Endothelial cell of umbilical vein (primary cell): ENCODE measurements at regions not wholly inside any gene's neighbourhood (a gene's known extent, or its start where the extent isn't known, plus 50 kb on each side); places are given as distances from the start of the nearest gene placed in this dataset.

Experiments
- EZH2 ChIP-seq: IDR thresholded peaks from 2 replicates; pipeline ENCODE4 v1.6.1; 2012; ENCODE audit warnings: borderline replicate concordance, low read depth, mild to moderate bottlenecking, moderate library complexity, low read length, inconsistent platforms; ENCODE audit not compliant: severe bottlenecking
- FOS ChIP-seq: IDR thresholded peaks from 2 replicates; pipeline ENCODE4 v1.6.1; 2011; ENCODE audit warnings: mild to moderate bottlenecking, low read length, moderate library complexity, borderline replicate concordance; ENCODE audit not compliant: insufficient read depth
- GATA2 ChIP-seq: IDR thresholded peaks from 2 replicates; pipeline ENCODE4 v1.7.0; 2011; ENCODE audit warnings: low read depth, mild to moderate bottlenecking, moderate library complexity, mixed read lengths, low read length; ENCODE audit not compliant: insufficient read length, insufficient read depth
- JUN ChIP-seq: IDR thresholded peaks from 2 replicates; pipeline ENCODE4 v1.6.1; 2011; ENCODE audit warnings: borderline replicate concordance, low read depth; ENCODE audit not compliant: insufficient read length, insufficient read depth
- POLR2A ChIP-seq: IDR thresholded peaks from 2 replicates; pipeline ENCODE4 v1.6.1; 2012; ENCODE audit warnings: low read depth, mild to moderate bottlenecking, control low read depth, low read length
- POLR2AphosphoS5 ChIP-seq: IDR thresholded peaks from 2 replicates; pipeline ENCODE4 v1.6.1; 2012; ENCODE audit warnings: low read depth, mild to moderate bottlenecking, control low read depth, low read length, moderate library complexity; ENCODE audit not compliant: insufficient read depth
- TF ChIP-seq, protein P1 (sequence below), 2 donors: IDR thresholded peaks; 1 replicate in 1 of 2; 2 replicates in 1 of 2; pipeline ENCODE4 v1.5.1; 2011; ENCODE audit warnings: low read length in 2 of 2, mild to moderate bottlenecking in 2 of 2, moderate library complexity in 2 of 2, control low read depth in 1 of 2, inconsistent platforms in 1 of 2, low read depth in 1 of 2; ENCODE audit not compliant: insufficient read depth in 1 of 2; ENCODE audit errors: extremely low read depth in 1 of 2
- TF ChIP-seq, protein P2 (sequence below): IDR thresholded peaks from 2 replicates; pipeline ENCODE4 v1.6.1; 2011; ENCODE audit not compliant: insufficient read depth, insufficient read length

DNA sequence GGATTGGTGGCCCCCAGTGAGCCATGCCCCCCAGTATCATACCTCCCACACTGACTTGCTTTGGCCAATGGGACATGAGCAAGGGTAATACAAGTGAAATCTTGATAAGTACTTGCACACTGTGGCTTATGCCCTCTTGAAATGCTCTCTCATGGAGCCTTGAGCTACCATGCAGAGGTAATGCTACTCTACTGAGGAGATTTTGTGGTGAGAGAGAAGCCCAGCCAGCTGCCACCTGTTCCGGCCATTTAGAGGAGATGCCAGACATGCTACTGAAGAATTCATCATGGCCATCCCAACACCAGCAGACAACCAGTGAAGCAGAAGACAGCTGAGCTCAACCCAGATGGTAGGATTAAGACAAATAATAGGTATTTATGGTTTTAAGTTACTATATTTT lies 299.5 kb downstream of the MEF2C start:
- TF ChIP-seq, protein P1, sequence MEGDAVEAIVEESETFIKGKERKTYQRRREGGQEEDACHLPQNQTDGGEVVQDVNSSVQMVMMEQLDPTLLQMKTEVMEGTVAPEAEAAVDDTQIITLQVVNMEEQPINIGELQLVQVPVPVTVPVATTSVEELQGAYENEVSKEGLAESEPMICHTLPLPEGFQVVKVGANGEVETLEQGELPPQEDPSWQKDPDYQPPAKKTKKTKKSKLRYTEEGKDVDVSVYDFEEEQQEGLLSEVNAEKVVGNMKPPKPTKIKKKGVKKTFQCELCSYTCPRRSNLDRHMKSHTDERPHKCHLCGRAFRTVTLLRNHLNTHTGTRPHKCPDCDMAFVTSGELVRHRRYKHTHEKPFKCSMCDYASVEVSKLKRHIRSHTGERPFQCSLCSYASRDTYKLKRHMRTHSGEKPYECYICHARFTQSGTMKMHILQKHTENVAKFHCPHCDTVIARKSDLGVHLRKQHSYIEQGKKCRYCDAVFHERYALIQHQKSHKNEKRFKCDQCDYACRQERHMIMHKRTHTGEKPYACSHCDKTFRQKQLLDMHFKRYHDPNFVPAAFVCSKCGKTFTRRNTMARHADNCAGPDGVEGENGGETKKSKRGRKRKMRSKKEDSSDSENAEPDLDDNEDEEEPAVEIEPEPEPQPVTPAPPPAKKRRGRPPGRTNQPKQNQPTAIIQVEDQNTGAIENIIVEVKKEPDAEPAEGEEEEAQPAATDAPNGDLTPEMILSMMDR (IDR thresholded peaks at IDR 0.05; ENCODE audit: extremely low read depth in 1 of 2, insufficient read depth in 1 of 2, low read depth in 1 of 2, low read length in 2 of 2) = no peak
- no peak for TF ChIP-seq POLR2AphosphoS5
- TF ChIP-seq EZH2 = no peak
- no peak for TF ChIP-seq POLR2A
- TF ChIP-seq FOS = no peak
- TF ChIP-seq GATA2 = no peak
- TF ChIP-seq, protein P2, sequence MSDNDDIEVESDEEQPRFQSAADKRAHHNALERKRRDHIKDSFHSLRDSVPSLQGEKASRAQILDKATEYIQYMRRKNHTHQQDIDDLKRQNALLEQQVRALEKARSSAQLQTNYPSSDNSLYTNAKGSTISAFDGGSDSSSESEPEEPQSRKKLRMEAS = no peak
- TF ChIP-seq JUN = no peak
